K562 (cell line): ENCODE measurements at regions not wholly inside any gene's neighbourhood (a gene's known extent, or its start where the extent isn't known, plus 50 kb on each side); places are given as distances from the start of the nearest gene placed in this dataset.

Experiments used
- ATF7 ChIP-seq: fragments of 450-650 bp; IDR thresholded peaks from 2 replicates; pipeline ENCODE4 v1.7.1; 2014; ENCODE audit warnings: mild to moderate bottlenecking, moderate library complexity
- EZH2 ChIP-seq: IDR thresholded peaks from 2 replicates; pipeline ENCODE4 v1.6.1; 2012; ENCODE audit warnings: low read depth, mild to moderate bottlenecking, inconsistent platforms, low read length, borderline replicate concordance
- HNRNPLL ChIP-seq: fragments of 200-400 bp; formaldehyde crosslinking; IDR thresholded peaks from 2 replicates; pipeline ENCODE4 v1.6.1; 2017; ENCODE audit warnings: low read length, low read depth, mild to moderate bottlenecking; ENCODE audit not compliant: poor library complexity, severe bottlenecking
- JUND ChIP-seq, 2 experiments: IDR thresholded peaks; 2 replicates in 1 of 2; 3 replicates in 1 of 2; pipeline ENCODE4 v1.6.1; 2011; ENCODE audit warnings: borderline replicate concordance in 2 of 2, low read depth in 2 of 2, low read length in 2 of 2, improper control_type of control experiment in 1 of 2, missing biosample characterization in 1 of 2, missing genetic modification characterization in 1 of 2, missing genetic modification reagents in 1 of 2
- NCOR1 ChIP-seq: fragments of 450-650 bp; IDR thresholded peaks from 2 replicates; pipeline ENCODE4 v1.6.1; 2016; ENCODE audit warnings: mild to moderate bottlenecking, moderate library complexity
- POLR2AphosphoS2 ChIP-seq: IDR thresholded peaks from 2 replicates; pipeline ENCODE4 v1.6.1; 2012; ENCODE audit warnings: low read length, improper control_type of control experiment
- SMARCC2 ChIP-seq: fragments of 450-650 bp; IDR thresholded peaks from 2 replicates; pipeline ENCODE4 v1.6.1; 2017; ENCODE audit warnings: antibody characterized with exemption, moderate library complexity, mild to moderate bottlenecking, low read depth
- ZNF431 ChIP-seq: sonication (generic); formaldehyde crosslinking; IDR thresholded peaks from 2 replicates; pipeline ENCODE4 v1.8.0; 2022; ENCODE audit warnings: mild to moderate bottlenecking, missing genetic modification reagents
- TF ChIP-seq, protein P1 (sequence below): fragments of 450-650 bp; conservative IDR thresholded peaks from 2 replicates; pipeline ENCODE4 v1.6.1; 2016; ENCODE audit warnings: missing genetic modification characterization, low read depth, mild to moderate bottlenecking, missing compliant biosample characterization, moderate library complexity
- TF ChIP-seq, protein P2 (sequence below): fragments of 450-650 bp; formaldehyde crosslinking; IDR thresholded peaks from 2 replicates; pipeline ENCODE4 v1.4.0; 2022; ENCODE audit warnings: missing genetic modification characterization

DNA sequence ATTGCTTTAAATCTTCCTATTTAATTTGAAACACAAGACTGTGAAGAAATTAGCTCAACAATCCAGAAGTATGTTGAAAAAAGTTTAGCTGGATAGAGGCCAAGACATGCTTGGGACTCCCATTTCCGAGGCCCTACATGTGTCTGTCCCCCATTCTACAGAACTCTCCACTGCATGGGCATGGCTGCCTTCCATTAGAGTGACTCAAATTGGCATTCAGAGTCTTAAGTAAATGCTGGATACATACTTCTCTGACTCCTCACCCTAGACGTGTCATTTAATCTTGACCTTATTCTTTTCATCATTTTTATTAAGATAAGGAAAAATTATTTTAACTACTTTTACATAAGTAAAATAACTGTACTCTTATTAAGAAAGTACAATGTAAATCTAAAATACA lies 530.4 kb upstream of the CDH9 start:
- TF ChIP-seq NCOR1 = no peak
- no peak for TF ChIP-seq EZH2
- TF ChIP-seq ATF7 = no peak
- no peak for TF ChIP-seq JUND (IDR thresholded peaks at IDR 0.05; ENCODE audit: borderline replicate concordance, low read depth, low read length)
- no peak for TF ChIP-seq JUND (tag; IDR thresholded peaks at IDR 0.05; ENCODE audit: borderline replicate concordance, low read depth, low read length)
- TF ChIP-seq POLR2AphosphoS2 = no peak
- TF ChIP-seq, protein P1, sequence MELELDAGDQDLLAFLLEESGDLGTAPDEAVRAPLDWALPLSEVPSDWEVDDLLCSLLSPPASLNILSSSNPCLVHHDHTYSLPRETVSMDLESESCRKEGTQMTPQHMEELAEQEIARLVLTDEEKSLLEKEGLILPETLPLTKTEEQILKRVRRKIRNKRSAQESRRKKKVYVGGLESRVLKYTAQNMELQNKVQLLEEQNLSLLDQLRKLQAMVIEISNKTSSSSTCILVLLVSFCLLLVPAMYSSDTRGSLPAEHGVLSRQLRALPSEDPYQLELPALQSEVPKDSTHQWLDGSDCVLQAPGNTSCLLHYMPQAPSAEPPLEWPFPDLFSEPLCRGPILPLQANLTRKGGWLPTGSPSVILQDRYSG (tag) = no peak
- no peak for TF ChIP-seq HNRNPLL
- TF ChIP-seq ZNF431 (CRISPR knock-in tag) = no peak
- TF ChIP-seq, protein P2, sequence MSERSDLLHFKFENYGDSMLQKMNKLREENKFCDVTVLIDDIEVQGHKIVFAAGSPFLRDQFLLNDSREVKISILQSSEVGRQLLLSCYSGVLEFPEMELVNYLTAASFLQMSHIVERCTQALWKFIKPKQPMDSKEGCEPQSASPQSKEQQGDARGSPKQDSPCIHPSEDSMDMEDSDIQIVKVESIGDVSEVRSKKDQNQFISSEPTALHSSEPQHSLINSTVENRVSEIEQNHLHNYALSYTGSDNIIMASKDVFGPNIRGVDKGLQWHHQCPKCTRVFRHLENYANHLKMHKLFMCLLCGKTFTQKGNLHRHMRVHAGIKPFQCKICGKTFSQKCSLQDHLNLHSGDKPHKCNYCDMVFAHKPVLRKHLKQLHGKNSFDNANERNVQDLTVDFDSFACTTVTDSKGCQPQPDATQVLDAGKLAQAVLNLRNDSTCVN = no peak
- no peak for TF ChIP-seq SMARCC2
